HG03135 (cell line): ENCODE measurements at regions not wholly inside any gene's neighbourhood (a gene's known extent, or its start where the extent isn't known, plus 50 kb on each side); places are given as distances from the start of the nearest gene placed in this dataset.

Experiments
- ATAC-seq: cut with Tn5 transposase; IDR thresholded peaks from one replicate; pipeline ENCODE4 v1.9.1; 2021; ENCODE audit warnings: mild to moderate bottlenecking, moderate library complexity; ENCODE audit not compliant: unreplicated experiment

- ATAC-seq = no peak
Measured at GRCh38 chr9:17963498-17963897, 384.6 kb downstream of the SH3GL2 start.

DNA sequence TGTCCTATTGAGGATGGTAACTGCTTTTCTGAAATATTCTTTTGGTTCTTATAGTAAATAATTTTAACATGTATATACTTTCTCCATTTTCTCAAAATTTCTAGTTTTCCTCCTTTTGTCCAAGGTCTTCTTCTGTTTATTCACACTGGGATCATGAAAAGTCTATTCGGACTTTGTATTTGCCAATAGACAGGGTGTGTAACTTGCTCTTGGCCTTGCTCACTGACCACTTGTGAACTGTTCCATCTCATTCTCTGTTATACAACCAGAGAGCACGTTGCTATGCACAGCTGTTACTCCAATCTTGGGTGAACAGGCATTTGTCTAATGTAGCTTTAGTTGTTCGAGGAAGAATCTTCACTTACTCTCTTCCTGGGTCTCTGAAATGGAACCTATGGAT is 388.9 kb downstream of the SH3GL2 start:
- no peak for ATAC-seq

GRCh38 chr9:17969232-17969631 is 390.4 kb downstream of the SH3GL2 start:
- no peak for ATAC-seq

DNA sequence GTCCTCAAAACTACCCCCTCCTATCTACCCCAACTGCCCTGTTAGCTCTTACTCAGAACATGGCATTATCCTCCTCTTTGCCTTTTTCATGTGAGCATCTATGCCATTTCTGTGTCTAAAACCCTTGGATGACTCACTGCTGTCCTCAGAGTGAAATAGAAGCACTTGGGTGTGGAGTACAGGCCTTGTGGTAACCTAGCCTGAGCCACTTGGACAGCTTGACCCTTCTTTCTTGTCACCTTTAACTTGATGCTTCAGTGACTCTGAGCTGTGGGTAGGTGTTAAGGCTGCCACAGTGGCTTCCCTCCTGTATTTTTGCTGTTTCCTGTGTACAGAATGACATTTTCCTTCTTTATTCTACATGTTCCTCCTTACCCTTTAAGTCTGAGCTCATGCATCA is 391.4 kb downstream of the SH3GL2 start:
- no peak for ATAC-seq

DNA sequence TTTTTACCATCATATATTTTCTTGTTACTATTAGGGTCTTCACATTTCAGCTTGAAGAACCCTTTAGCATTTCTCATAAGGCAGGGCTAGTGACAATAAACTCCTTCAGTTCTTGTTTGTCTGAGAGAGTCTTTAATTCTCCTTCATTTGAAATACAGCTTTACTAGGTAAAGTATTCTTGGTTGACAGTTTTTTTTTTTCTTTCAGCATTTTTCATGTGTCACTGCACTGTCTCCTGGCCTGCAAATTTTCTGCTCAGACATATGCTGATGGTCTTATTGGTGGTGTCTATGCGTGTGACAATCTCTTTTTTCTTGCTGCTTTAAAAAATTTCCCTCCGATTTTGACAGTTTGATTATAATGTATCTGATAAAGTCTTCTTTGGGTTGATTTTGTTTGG is 399.9 kb downstream of the SH3GL2 start:
- no peak for ATAC-seq

DNA sequence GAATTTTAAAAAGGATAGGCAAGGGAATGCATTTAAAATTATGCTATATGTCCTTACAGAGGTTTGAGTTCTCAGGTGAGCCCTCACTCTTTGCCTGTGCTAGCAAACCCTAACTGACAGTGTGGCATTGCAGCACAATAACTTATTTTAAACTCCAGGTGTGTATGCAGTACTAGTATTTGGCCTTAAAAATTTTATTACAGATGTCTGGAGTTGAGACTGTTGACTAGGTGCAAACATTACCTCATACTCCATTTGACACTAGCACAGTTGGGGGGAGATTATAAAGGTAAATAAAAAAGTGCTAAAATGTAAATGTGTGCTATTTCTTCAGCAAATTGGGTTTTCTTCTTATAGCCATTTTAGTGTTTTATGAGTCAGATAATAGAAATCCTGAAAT is 407.7 kb downstream of the SH3GL2 start:
- no peak for ATAC-seq

GRCh38 chr9:17987189-17987588 is 408.3 kb downstream of the SH3GL2 start:
- ATAC-seq = no peak

GRCh38 chr9:17988489-17988888 is 409.6 kb downstream of the SH3GL2 start:
- no peak for ATAC-seq

DNA sequence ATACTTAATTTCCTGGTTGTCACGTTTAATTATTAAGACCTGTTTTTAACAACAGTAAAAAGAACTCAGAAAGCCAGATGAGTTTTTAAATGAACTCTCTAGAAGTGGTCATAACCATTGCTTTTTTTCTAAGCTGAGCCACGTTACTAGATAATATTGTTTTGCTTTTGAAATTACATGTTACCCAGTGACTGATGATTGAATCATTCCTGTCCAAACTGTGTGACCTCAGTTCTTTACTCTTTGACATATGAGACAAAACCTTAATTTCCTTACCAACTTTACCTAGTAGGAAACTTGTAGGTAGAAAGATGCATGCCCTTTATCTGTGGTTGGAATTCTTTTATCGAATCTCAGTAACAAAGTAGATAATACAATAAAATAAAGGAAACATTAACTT is 411.7 kb downstream of the SH3GL2 start:
- no peak for ATAC-seq

DNA sequence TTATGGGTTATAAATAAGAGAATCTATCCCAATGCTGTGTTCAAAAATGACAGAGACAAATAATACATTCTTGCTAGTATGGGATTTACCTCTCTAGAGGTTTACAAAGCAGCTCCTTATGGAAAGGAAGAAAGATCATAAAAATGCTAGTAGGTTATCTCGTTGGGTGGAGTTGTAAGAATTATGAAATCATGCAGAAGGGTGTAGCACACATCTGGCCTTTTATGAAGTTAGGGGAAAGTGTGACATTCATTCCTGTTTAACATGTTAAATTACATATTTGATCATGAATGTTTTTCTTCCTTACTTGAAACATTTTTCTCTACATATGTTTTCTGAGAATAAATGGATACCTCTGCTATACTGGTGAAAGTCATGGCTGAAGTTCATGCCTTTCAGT is 414.2 kb downstream of the SH3GL2 start:
- ATAC-seq = no peak

DNA sequence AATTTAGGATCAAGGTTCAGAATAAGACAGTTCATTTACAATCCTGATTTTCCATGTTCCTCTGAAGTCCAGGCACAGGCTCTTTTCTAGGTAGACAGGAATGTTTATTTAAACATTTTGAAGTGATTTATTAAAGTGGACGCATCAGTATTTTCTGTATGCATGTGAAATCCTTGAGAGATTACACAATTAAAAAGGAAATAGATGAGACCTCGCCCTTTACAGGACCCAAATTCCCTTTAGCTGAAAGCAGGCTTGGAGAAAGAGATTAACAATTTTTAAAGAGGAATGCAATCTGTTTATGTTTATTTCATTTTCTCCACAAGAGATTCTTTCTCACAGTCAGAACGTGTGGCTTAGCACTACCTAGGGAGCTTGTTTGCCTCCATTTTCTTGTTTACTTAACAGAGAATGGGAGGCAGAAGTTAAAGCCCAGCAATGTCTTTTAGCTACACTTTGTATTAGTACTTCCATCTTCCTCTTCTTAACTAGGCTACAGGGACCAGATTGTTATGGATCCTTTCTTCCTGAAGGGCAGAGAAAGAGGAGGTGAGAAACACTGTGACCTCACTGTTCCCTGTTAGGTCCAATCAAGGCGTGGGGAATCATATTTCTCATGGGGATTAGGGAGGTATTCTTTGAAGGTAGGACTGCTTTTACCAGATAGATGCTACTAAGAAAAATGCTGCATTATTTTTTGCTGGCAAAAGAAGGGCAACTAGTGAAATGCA is 416.0 kb downstream of the SH3GL2 start:
- no peak for ATAC-seq

DNA sequence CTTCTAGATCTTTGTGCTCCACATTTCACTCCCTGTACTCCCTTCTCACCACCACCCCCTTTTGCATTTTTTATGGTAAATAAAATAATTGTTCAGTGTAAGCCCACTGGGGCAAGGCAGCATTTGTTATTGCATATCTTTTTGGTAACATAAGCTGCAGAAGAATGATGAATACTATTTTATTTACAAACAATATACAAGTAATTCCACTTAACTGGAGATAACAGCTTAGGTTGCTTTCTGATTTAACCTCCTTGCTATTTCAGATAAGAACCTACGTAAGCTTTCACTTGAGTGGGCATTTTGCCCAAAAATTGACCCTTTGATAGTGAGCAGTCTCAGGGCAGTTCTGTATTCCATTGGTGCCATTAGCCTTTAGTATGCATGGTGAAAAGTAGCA is 417.9 kb downstream of the SH3GL2 start:
- ATAC-seq = no peak

DNA sequence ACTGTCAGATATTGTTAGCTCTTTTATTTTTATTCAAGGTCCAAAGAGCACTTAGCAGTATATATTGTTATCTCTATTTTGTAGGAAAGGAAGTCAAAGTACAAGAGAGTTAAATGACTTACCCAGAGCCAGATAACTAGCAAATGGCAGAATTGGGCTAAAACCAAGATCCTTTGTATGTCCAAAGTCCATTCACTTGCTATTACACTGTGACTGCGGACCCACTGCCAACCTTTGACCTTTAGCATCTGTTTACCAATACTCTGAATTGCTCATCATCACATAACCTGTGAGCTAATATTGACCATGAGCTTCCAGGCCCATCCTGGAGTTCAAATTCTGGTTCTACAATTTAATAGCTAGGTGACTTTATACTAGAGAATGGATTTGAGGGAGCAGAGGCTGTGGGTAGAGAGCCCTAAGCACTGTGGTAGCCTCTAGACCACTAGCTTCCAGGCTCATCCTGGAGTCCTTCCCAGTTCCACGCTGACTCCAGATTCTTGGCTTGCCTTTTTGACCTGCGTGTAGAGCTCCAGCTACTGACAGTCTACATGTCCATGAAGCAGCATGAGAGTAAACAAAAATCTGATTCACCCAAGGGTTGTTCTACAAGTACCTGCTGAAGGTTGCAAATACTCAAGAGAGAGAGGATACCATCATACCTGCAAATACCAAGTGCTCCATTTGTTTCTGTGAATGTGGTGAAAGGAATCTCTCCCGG is 424.0 kb downstream of the SH3GL2 start:
- ATAC-seq = no peak

DNA sequence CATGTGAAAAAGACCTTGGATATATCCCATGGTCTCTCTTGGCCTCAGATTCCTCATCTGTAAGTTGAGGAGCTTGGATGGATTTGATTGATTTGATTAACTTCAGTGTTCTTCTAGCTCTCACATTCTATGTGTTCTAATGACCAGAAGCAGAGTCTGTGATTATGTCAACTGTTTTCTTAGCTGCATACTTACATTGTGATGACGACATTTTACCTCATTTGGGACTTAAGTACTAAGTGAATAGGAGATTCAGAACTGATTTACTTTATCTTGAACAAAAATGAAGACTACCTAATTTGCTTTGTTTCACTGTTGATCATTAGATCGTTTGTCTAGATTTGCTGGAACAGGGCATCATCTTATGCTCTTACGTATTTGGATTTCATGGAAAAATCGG is 427.7 kb downstream of the SH3GL2 start:
- ATAC-seq = no peak

DNA sequence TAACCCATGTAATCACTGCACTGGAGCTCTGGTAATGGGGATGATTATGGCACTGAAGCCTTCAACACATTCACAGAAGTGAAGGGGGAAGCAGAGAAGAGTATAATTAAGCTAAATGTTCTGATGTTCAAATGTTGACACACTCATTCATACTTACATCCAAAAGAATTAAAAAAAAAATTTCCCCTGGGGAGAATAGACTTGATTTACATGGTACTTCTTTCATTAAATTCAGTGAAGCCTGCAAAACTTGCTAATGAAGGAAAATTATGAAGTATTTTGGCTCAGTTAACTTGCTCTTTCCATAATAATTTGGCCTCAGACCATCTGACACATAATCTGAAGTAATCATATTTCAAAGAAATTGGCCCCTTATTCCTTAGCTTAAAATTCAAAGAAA is 428.8 kb downstream of the SH3GL2 start:
- no peak for ATAC-seq

DNA sequence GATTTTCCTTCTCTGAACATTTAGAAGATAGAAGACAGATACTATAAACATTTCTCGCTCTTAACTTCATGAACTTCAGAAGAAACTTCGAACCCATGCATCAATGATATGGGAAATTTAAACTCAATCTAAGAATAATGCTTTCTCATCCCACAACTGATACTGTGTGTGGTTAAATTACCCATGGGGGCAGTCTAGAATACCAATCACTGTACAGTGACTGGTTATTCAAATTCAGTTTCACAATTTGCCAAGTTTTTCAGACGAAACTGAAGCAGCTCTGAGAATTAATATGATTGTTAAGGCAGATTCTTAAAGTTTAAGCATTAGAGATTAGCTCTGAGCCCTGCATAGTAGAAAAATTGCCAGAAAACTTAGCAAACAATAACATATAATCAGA is 431.0 kb downstream of the SH3GL2 start:
- no peak for ATAC-seq

GRCh38 chr9:18010492-18010891 is 431.6 kb downstream of the SH3GL2 start:
- ATAC-seq = no peak

DNA sequence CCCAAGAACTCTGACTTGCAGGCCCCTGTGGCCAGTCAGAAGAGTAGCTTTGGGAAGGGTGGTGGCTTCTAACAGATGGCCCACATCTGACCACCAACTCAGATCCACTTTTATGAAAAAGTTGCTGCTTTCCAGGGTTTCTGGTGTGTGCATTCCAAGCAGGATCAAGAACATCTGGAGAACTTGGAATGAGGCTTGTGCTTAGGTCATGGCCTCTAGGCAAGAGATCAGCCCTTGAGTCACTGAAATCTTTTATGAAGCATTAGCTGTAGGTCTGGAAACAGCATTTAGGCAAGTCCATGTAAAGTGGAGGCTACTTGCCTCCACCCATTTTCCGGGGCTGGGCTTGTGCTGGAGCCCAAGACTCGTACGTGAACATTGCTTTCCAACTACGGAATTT is 433.3 kb downstream of the SH3GL2 start:
- no peak for ATAC-seq

DNA sequence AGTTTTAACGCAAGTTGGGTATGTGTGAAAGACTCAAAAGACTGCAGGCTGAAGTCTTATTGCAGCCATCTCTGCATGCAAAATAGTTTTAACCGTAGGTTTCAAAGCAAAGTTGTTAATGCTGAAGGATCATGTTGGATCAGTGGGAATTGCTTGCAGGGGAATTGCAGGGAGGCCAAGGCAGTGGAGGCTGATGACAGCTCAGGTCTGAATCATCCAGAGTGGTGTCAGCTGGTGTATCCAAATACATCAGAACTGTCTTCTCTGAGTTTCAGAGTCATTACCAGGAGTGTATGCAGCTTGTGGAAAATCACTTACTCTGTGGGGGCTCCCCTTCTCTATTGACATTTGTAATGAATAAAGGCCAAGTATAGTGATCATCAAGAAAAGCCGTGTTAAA is 435.7 kb downstream of the SH3GL2 start:
- ATAC-seq = no peak

- no peak for ATAC-seq
Measured at GRCh38 chr9:18015116-18015515, 436.2 kb downstream of the SH3GL2 start.

- no peak for ATAC-seq
Measured at GRCh38 chr9:18017136-18017535, 438.3 kb downstream of the SH3GL2 start.

GRCh38 chr9:18018221-18018620 is 439.4 kb downstream of the SH3GL2 start:
- no peak for ATAC-seq

DNA sequence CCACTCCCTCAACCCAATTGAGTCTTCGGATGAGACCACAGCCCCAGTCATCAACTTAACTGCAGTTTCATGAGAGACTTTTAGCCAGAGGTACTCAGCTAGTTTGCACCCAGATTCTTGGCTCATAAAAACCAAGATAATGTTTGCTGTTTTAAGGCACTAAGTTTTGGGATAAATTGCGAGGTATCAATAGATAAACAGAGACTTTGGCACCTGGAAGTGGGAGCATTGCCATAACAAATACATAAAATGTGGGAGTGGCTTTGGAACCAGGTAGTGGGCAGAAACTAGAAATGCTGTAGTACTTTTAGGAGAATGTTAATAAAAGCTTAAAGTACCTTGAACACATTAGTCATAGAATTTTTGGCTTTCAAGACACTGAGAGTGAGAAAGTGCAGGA is 439.8 kb downstream of the SH3GL2 start:
- ATAC-seq = no peak
